ENCODE measurements at regions not wholly inside any gene's neighbourhood (a gene's known extent, or its start where the extent isn't known, plus 50 kb on each side); places are given as distances from the start of the nearest gene placed in this dataset.

- Histone ChIP-seq H3K4me1 (no peaks in the 10 kb centered on the region), H3K27me3 (no peaks in the 10 kb centered on the region), H3K36me3 (no peaks in the 10 kb centered on the region), H3K9me3 (no peaks in the 10 kb centered on the region), H3K27ac (no peak overlapping the region), H3K9ac (ENCODE audit: low read depth in 2 of 2, low read length in 2 of 2) (no peak overlapping the region), H3K4me3 (no peak overlapping the region)
- intact Hi-C loops (cut with DNase I): no loop called here
- no peak for TF ChIP-seq CTCF (IDR thresholded peaks at IDR 0.05)
- DNase-seq: no peak
Measured at GRCh38 chr2:18477293-18477692, 83.2 kb downstream of the RDH14 start.

- no peak overlapping the region for H3K27ac ChIP-seq
- H3K4me3 ChIP-seq: no peak overlapping the region
- intact Hi-C loops (cut with DNase I): no loop called here
- no peak overlapping the region for H3K9ac ChIP-seq (ENCODE audit: low read depth in 2 of 2, low read length in 2 of 2)
- no peaks in the 10 kb centered on the region for H3K27me3 ChIP-seq
- no peaks in the 10 kb centered on the region for H3K36me3 ChIP-seq
- no peak for TF ChIP-seq CTCF (IDR thresholded peaks at IDR 0.05)
- no peaks in the 10 kb centered on the region for H3K9me3 ChIP-seq
- H3K4me1 ChIP-seq: no peaks in the 10 kb centered on the region
- DNase-seq: no peak
Measured at GRCh38 chr2:18476484-18476883, 84.0 kb downstream of the RDH14 start.

- intact Hi-C loops (cut with DNase I): no loop called here
- H3K9ac ChIP-seq (ENCODE audit: low read depth in 2 of 2, low read length in 2 of 2): no peak overlapping the region
- no peaks in the 10 kb centered on the region for H3K4me1 ChIP-seq
- H3K9me3 ChIP-seq: no peaks in the 10 kb centered on the region
- no peak for DNase-seq
- H3K27me3 ChIP-seq: no peaks in the 10 kb centered on the region
- no peaks in the 10 kb centered on the region for H3K36me3 ChIP-seq
- TF ChIP-seq CTCF (IDR thresholded peaks at IDR 0.05): no peak
- no peak overlapping the region for H3K27ac ChIP-seq
- H3K4me3 ChIP-seq: no peak overlapping the region
Measured at GRCh38 chr2:18475884-18476283, 84.6 kb downstream of the RDH14 start.

GRCh38 chr2:18474700-18475099 is 85.8 kb downstream of the RDH14 start:
- no peaks in the 10 kb centered on the region for H3K27me3 ChIP-seq
- H3K4me3 ChIP-seq: no peak overlapping the region
- no peak overlapping the region for H3K9ac ChIP-seq (ENCODE audit: low read depth in 2 of 2, low read length in 2 of 2)
- no peak for DNase-seq
- intact Hi-C loops (cut with DNase I): no loop called here
- H3K36me3 ChIP-seq: no peaks in the 10 kb centered on the region
- no peak overlapping the region for H3K27ac ChIP-seq
- no peaks in the 10 kb centered on the region for H3K9me3 ChIP-seq
- TF ChIP-seq CTCF (IDR thresholded peaks at IDR 0.05): no peak
- H3K4me1 ChIP-seq: no peaks in the 10 kb centered on the region

GRCh38 chr2:18473241-18474181 is 86.9 kb downstream of the RDH14 start:
- H3K27ac ChIP-seq: no peak overlapping the region
- no peak overlapping the region for H3K4me3 ChIP-seq
- DNase-seq: no peak
- no peaks in the 10 kb centered on the region for H3K27me3 ChIP-seq
- no peaks in the 10 kb centered on the region for H3K4me1 ChIP-seq
- no peaks in the 10 kb centered on the region for H3K36me3 ChIP-seq
- no peaks in the 10 kb centered on the region for H3K9me3 ChIP-seq
- TF ChIP-seq CTCF (IDR thresholded peaks at IDR 0.05): no peak
- intact Hi-C loops (cut with DNase I): no loop called here
- no peak overlapping the region for H3K9ac ChIP-seq (ENCODE audit: low read depth in 2 of 2, low read length in 2 of 2)

Data from colonic mucosa (tissue), 4 donors.